Astrocyte (in vitro differentiated cells and primary cell): ENCODE measurements at regions not wholly inside any gene's neighbourhood (a gene's known extent, or its start where the extent isn't known, plus 50 kb on each side); places are given as distances from the start of the nearest gene placed in this dataset.

ENCODE experiments used
- DNase-seq: peaks from one replicate; pipeline ENCODE4 v3.0.0-alpha.2; 2010; ENCODE audit warnings: low read depth
- FAIRE-seq: peaks from 2 replicates; lab custom pipeline; 2011; peaks lifted over from hg19 to GRCh38; lab: Jason Lieb, UNC
- H2AFZ ChIP-seq: 2 replicates; pipeline ENCODE4 v1.6.0; 2012; ENCODE audit warnings: low read depth, low read length, inconsistent platforms
- H3K27ac ChIP-seq: 2 replicates; pipeline ENCODE4 v1.5.1; 2011; ENCODE audit warnings: low read depth, low read length, inconsistent platforms
- H3K27me3 ChIP-seq: 2 replicates; pipeline ENCODE4 v1.6.0; 2011; ENCODE audit warnings: low read length, inconsistent platforms; ENCODE audit not compliant: insufficient read depth
- H3K36me3 ChIP-seq: 2 replicates; pipeline ENCODE4 v1.5.1; 2011; ENCODE audit warnings: low read length, inconsistent platforms; ENCODE audit not compliant: insufficient read depth
- H3K4me1 ChIP-seq: 2 replicates; pipeline ENCODE4 v1.5.1; 2011; ENCODE audit warnings: low read length, inconsistent platforms; ENCODE audit not compliant: insufficient read depth
- H3K4me2 ChIP-seq: 2 replicates; pipeline ENCODE4 v1.6.0; 2012; ENCODE audit warnings: low read length, inconsistent platforms
- H3K4me3 ChIP-seq: 2 replicates; pipeline ENCODE4 v1.5.1; 2011; ENCODE audit warnings: low read depth, mild to moderate bottlenecking, low read length, inconsistent platforms; ENCODE audit not compliant: insufficient read depth
- H3K79me2 ChIP-seq: 2 replicates; pipeline ENCODE4 v1.6.0; 2012; ENCODE audit warnings: mild to moderate bottlenecking, low read length, inconsistent platforms; ENCODE audit not compliant: insufficient read depth
- H3K9ac ChIP-seq: 2 replicates; pipeline ENCODE4 v1.6.0; 2012; ENCODE audit warnings: mild to moderate bottlenecking, low read length, inconsistent platforms
- H3K9me3 ChIP-seq: 2 replicates; pipeline ENCODE4 v1.5.1; 2012; ENCODE audit warnings: low read depth, mild to moderate bottlenecking, low read length, inconsistent platforms; ENCODE audit not compliant: insufficient read depth
- H4K20me1 ChIP-seq: 2 replicates; pipeline ENCODE4 v1.6.0; 2012; ENCODE audit warnings: low read length, inconsistent platforms; ENCODE audit not compliant: insufficient read depth
- H3K27ac Mint-ChIP-seq: one replicate; pipeline ENCODE4 v1.8.0; 2021; ENCODE audit warnings: mild to moderate bottlenecking, mixed read lengths; ENCODE audit not compliant: unreplicated experiment
- H3K27me3 Mint-ChIP-seq: one replicate; pipeline ENCODE4 v1.8.0; 2021; ENCODE audit warnings: low read depth, mixed read lengths; ENCODE audit not compliant: unreplicated experiment
- H3K36me3 Mint-ChIP-seq: one replicate; pipeline ENCODE4 v1.8.0; 2021; ENCODE audit warnings: low read depth, mixed read lengths; ENCODE audit not compliant: unreplicated experiment
- H3K4me1 Mint-ChIP-seq: one replicate; pipeline ENCODE4 v1.8.0; 2021; ENCODE audit warnings: low read depth, mixed read lengths; ENCODE audit not compliant: unreplicated experiment
- H3K4me3 Mint-ChIP-seq: one replicate; pipeline ENCODE4 v1.8.0; 2021; ENCODE audit warnings: mild to moderate bottlenecking, moderate library complexity, mixed read lengths; ENCODE audit not compliant: unreplicated experiment
- H3K9me3 Mint-ChIP-seq: one replicate; pipeline ENCODE4 v1.8.0; 2021; ENCODE audit warnings: mild to moderate bottlenecking, mixed read lengths; ENCODE audit not compliant: unreplicated experiment
- CTCF ChIP-seq: IDR thresholded peaks from 2 replicates; pipeline ENCODE4 v1.5.1; 2011; ENCODE audit warnings: low read depth, mild to moderate bottlenecking, inconsistent platforms, low read length, moderate library complexity; ENCODE audit not compliant: insufficient read depth
- EZH2 ChIP-seq: IDR thresholded peaks from 2 replicates; pipeline ENCODE4 v1.6.1; 2012; ENCODE audit warnings: mild to moderate bottlenecking, low read length, inconsistent platforms; ENCODE audit not compliant: insufficient read depth

- no peak overlapping the region for H3K27ac Mint-ChIP-seq
- Histone ChIP-seq H3K79me2 (no peaks in the 10 kb centered on the region), H3K9me3 (no peaks in the 10 kb centered on the region), H3K9ac (no peak overlapping the region), H3K27me3 (no peaks in the 10 kb centered on the region), H4K20me1 (no peaks in the 10 kb centered on the region), H3K27ac (no peak overlapping the region), H2AFZ (no peak overlapping the region), H3K4me3 (no peak overlapping the region), H3K36me3 (no peaks in the 10 kb centered on the region), H3K4me2 (no peak overlapping the region), H3K4me1 (no peaks in the 10 kb centered on the region)
- peaks cover 5% of the 10 kb centered on the region for H3K4me1 Mint-ChIP-seq
- no peaks in the 10 kb centered on the region for H3K27me3 Mint-ChIP-seq
- H3K4me3 Mint-ChIP-seq: no peak overlapping the region
- TF ChIP-seq EZH2 (no peak), CTCF (no peak)
- no peak for FAIRE-seq
- no peaks in the 10 kb centered on the region for H3K9me3 Mint-ChIP-seq
- no peaks in the 10 kb centered on the region for H3K36me3 Mint-ChIP-seq
- DNase-seq: no peak
Observed at GRCh38 chr2:57990118-57990725, 56.4 kb upstream of the VRK2 start.
